Fibroblast of mammary gland (primary cell): ENCODE measurements at regions not wholly inside any gene's neighbourhood (a gene's known extent, or its start where the extent isn't known, plus 50 kb on each side); places are given as distances from the start of the nearest gene placed in this dataset.
A peak's percentile ranks its signal among the peaks of the same experiment; 100 is the strongest.

Experiments
- DNase-seq: peaks from one replicate; pipeline ENCODE4 v3.0.0-alpha.2; 2010; ENCODE audit warnings: low read depth
- H3K4me3 ChIP-seq: 2 replicates; pipeline ENCODE4 v1.5.1; 2011; ENCODE audit warnings: low read depth, mild to moderate bottlenecking, low read length, moderate library complexity; ENCODE audit not compliant: control insufficient read depth
- TF ChIP-seq, protein P1 (sequence below): conservative IDR thresholded peaks from 2 replicates; pipeline ENCODE4 v1.5.1; 2011; ENCODE audit warnings: low read depth, low read length, inconsistent platforms; ENCODE audit not compliant: control insufficient read depth, insufficient read depth

DNA sequence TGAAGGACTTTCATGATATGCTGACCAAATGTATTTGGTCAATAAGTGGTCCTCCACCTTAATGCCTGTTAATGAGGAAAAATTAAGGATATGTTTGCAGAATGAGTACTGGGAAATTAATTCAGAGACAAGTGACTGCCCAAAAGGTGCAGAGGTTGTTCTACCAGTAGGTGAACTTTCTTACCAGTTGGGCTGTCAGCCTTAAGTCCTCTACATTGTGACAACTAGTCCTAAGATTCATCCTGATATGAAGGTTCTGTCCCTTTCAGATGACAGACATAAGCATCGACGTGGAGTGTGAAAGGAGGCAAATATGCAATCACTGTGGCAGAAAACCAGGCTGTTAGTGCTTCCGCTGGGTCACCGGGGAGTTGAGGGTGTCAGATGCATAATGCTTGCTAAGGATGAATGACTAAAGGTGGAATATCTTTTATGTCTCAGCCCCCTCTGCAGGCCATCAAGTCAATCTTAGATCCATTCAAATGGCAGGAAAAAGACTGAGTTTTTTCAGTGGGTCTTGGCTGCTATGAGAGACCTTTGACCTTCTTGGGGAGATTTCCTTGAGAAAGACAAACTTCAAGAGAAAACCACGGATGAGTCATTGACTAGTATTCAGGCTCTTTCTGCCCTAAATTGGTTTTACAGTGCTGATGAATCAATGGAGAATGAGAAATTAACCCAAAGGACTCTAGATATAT lies 226.0 kb downstream of the TPBG start:
- H3K4me3 ChIP-seq: no peak overlapping the region
- TF ChIP-seq, protein P1, sequence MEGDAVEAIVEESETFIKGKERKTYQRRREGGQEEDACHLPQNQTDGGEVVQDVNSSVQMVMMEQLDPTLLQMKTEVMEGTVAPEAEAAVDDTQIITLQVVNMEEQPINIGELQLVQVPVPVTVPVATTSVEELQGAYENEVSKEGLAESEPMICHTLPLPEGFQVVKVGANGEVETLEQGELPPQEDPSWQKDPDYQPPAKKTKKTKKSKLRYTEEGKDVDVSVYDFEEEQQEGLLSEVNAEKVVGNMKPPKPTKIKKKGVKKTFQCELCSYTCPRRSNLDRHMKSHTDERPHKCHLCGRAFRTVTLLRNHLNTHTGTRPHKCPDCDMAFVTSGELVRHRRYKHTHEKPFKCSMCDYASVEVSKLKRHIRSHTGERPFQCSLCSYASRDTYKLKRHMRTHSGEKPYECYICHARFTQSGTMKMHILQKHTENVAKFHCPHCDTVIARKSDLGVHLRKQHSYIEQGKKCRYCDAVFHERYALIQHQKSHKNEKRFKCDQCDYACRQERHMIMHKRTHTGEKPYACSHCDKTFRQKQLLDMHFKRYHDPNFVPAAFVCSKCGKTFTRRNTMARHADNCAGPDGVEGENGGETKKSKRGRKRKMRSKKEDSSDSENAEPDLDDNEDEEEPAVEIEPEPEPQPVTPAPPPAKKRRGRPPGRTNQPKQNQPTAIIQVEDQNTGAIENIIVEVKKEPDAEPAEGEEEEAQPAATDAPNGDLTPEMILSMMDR: peak; percentile 40
- DNase-seq: peak; percentile 98

DNA sequence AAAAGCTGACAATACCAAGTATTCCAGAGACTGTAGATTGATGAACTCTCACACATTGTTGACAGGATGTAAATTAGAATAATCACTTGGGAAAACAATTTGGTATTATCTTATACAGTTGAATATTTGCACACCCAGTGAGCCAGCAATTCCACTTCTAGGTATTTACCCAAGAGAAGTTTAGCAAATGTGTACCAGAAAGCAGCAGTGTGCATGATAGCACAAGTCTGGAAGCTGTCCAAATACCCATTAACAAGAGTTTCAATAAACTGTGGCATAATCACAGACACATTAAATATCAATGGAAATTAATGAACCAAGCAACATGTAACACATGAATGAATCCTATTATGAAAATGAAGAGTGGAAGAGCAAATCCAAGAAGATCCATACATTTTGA lies 233.6 kb downstream of the TPBG start:
- no peak for DNase-seq
- TF ChIP-seq, protein P1: no peak
- no peak overlapping the region for H3K4me3 ChIP-seq

DNA sequence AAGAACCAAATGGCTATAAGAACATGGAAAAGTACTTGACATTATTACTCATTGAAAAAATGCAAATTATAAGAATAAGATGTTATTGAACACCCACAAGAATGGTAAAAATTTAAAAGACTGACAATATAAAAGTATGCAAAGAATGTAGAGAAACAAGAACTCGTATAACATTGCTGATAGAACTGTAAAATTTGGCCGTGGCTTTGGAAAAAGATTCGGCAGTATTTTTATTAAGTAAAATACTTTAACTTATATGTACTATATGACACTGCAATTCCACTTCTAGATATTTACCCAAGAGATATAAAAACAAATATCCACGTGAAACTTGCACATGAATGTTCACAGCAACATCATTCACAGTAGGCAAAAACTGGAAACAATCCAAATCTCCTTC lies 239.2 kb downstream of the TPBG start:
- TF ChIP-seq, protein P1: no peak
- no peak overlapping the region for H3K4me3 ChIP-seq

DNA sequence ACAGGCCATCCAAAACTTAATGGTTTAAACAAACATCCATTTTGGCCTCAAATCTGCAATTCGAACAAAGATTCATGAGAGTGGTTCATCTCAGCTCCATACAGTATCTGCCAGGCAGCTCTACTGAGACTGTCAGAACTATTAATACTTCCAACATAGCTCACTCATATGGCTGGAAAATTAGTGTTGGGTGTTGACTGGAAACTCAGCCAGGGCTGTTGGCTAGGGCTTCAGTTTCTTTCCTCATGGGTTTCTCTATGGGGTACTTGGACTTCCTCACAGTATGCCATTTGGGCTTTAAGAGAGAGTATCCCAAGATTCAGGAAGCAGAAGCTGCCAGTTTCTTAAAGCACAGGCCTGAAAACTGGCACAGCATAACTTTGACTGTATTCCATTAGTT lies 240.3 kb downstream of the TPBG start:
- no peak overlapping the region for H3K4me3 ChIP-seq
- DNase-seq: no peak
- TF ChIP-seq, protein P1: no peak

More for the DNA sequence above, 239.2 kb downstream of the TPBG start:
- no peak for DNase-seq

DNA sequence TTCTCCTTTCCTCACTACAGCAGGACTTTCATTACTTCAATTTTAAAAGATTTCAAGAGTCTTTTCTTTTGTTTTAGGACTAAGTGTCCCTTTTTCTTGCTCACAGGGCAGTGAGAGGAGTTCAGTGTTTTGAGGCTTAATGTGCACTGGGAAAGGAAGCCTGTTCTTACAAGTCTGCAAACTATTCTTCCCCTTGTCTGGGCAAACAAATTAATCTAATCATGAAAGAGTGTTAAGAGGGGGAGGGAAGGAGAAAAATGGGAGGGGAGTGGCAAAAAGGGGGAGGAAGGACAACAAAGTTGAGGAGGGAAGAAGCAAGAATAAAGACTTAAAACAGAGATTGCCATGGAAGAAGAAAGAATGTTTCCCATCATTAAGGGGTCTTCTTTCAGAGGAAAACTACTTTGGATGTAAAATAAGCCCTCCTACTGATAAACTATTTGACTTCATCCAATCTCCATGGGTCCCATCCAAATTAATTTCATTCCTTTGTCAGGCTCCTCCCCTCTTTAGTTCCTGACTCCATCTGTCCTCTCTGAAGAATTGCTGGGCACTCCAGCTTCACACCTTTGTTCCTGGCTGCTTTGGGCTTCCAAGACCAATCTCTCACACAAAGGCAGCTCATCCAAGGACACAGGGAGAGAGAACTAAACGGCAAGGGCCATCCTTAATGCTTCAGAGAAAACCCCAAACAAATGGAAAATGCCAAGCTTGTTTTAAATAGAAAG lies 244.5 kb downstream of the TPBG start:
- no peak overlapping the region for H3K4me3 ChIP-seq
- TF ChIP-seq, protein P1: no peak
- no peak for DNase-seq

DNA sequence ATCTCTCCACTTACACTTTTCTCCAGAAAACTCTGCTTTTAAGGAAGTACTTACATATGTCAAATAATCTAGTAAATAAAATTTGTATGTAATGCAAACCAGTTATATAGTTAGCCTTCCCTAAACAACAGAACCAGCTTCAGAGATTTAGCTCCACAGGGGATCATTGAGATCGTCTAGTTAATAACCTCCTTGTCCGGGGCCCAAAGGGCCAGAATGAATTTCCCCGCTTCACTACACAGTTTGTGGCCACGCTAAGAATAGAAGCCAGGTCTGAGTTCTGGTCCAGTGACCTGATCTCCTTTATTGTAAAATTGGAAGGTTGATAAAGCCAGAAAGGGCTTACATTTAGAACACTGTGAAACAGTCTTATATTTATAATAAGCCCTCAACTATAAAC lies 245.2 kb downstream of the TPBG start:
- H3K4me3 ChIP-seq: no peak overlapping the region
- DNase-seq: no peak
- TF ChIP-seq, protein P1: no peak
